GM12878 (cell line): ENCODE measurements at regions not wholly inside any gene's neighbourhood (a gene's known extent, or its start where the extent isn't known, plus 50 kb on each side); places are given as distances from the start of the nearest gene placed in this dataset.

Source experiments
- ATAC-seq: fragments of 200-7000 bp; cut with Tn5 transposase; 3 replicates; pipeline ENCODE4 v1.9.1; 2020; ENCODE audit warnings: mild to moderate bottlenecking, moderate library complexity
- BruUV-seq: library from RNA; stranded (reverse); fragments of 400-500 nt; replicated peaks from 2 replicates; lab custom pipeline; 2021; lab: Mats Ljungman, UMichigan
- CTCF ChIA-PET: fragments of 300-600 bp; sonication (Branson Sonifier 250); formaldehyde crosslinking; extraction: SDS; loops from one replicate; lab custom pipeline; 2021; ENCODE audit warnings: inconsistent platforms; lab: Yijun Ruan, JAX
- POLR2A ChIA-PET: fragments of 350-600 bp; formaldehyde crosslinking; extraction: SDS; loops from one replicate; lab custom pipeline; 2021; ENCODE audit warnings: inconsistent platforms; lab: Charles Lee
- RAD21 ChIA-PET: fragments of 300-600 bp; sonication (Branson Sonifier 250); formaldehyde crosslinking; loops from one replicate; lab custom pipeline; 2023; ENCODE audit warnings: antibody characterized with exemption; ENCODE audit not compliant: unreplicated experiment; lab: Charles Lee
- SMC1A ChIA-PET: fragments of 300-600 bp; sonication (Branson Sonifier 250); formaldehyde crosslinking; loops from one replicate; lab custom pipeline; 2023; ENCODE audit not compliant: unreplicated experiment, uncharacterized antibody; lab: Charles Lee
- DNase-seq: peaks from one replicate; pipeline ENCODE4 v3.0.0-alpha.2; 2011; ENCODE audit warnings: low read depth, low spot score
- FAIRE-seq: peaks from 3 replicates; lab custom pipeline; 2011; peaks lifted over from hg19 to GRCh38; lab: Jason Lieb, UNC
- H2AFZ ChIP-seq: 2 replicates; pipeline ENCODE4 v1.6.0; 2011; ENCODE audit warnings: low read depth, low read length, control low read depth; ENCODE audit not compliant: control insufficient read depth
- H3K27ac ChIP-seq: 2 replicates; pipeline ENCODE4 v1.5.1; 2011; ENCODE audit warnings: control low read depth; ENCODE audit not compliant: control insufficient read depth, insufficient read depth
- H3K27me3 ChIP-seq, 2 experiments: replicated peaks in 1 of 2; 2 replicates each; pipeline versions ENCODE4 v1.6.0 to v1.6.1; 2011; ENCODE audit warnings: low read length in 1 of 2; ENCODE audit not compliant: control insufficient read depth in 2 of 2, insufficient read depth in 2 of 2
- H3K36me3 ChIP-seq, 2 experiments: 2 replicates each; pipeline ENCODE4 v1.5.1; 2011; ENCODE audit warnings: low read length in 1 of 2; ENCODE audit not compliant: control insufficient read depth in 2 of 2, insufficient read depth in 2 of 2
- H3K4me1 ChIP-seq: 2 replicates; pipeline ENCODE4 v1.6.1; 2011; ENCODE audit warnings: mild to moderate bottlenecking, low read length, moderate library complexity, mixed read lengths; ENCODE audit not compliant: control insufficient read depth, insufficient read depth
- H3K4me2 ChIP-seq: 2 replicates; pipeline ENCODE4 v1.6.0; 2011; ENCODE audit warnings: control low read depth; ENCODE audit not compliant: control insufficient read depth, insufficient read depth
- H3K4me3 ChIP-seq: fragments of 200-600 bp; sonication (generic); 2 replicates; pipeline ENCODE4 v1.5.1; 2016
- H3K79me2 ChIP-seq: 2 replicates; pipeline ENCODE4 v1.6.0; 2011; ENCODE audit warnings: low read length; ENCODE audit not compliant: control insufficient read depth, insufficient read depth
- H3K9ac ChIP-seq: 2 replicates; pipeline ENCODE4 v1.8.0; 2011; ENCODE audit warnings: low read length, control low read depth, mixed read lengths; ENCODE audit not compliant: control insufficient read depth, insufficient read depth
- H3K9me3 ChIP-seq: replicated peaks from 3 replicates; pipeline ENCODE4 v1.5.1; 2011; ENCODE audit warnings: mild to moderate bottlenecking, low read length; ENCODE audit not compliant: control insufficient read depth, insufficient read depth
- H4K20me1 ChIP-seq: 2 replicates; pipeline ENCODE4 v1.6.0; 2011; ENCODE audit not compliant: control insufficient read depth, insufficient read depth
- BCL3 ChIP-seq: IDR thresholded peaks from 2 replicates; pipeline ENCODE4 v1.6.1; 2011; ENCODE audit warnings: borderline replicate concordance, low read depth, mild to moderate bottlenecking, moderate library complexity, low read length; ENCODE audit not compliant: insufficient read depth, poor library complexity, severe bottlenecking
- BMI1 ChIP-seq: fragments of 450-650 bp; IDR thresholded peaks from 2 replicates; pipeline ENCODE4 v1.6.1; 2016; ENCODE audit warnings: mild to moderate bottlenecking, moderate library complexity, borderline replicate concordance
- BRCA1 ChIP-seq: IDR thresholded peaks from 2 replicates; pipeline ENCODE4 v1.6.1; 2011; ENCODE audit warnings: low read depth, low read length, improper control_type of control experiment
- CHD4 ChIP-seq: fragments of 200-600 bp; sonication (generic); IDR thresholded peaks from 2 replicates; pipeline ENCODE4 v1.6.1; 2016; ENCODE audit warnings: mild to moderate bottlenecking
- CREM ChIP-seq: IDR thresholded peaks from 2 replicates; pipeline ENCODE4 v1.6.1; 2014; ENCODE audit warnings: antibody characterized with exemption, low read depth
- EED ChIP-seq: sonication (generic); IDR thresholded peaks from 2 replicates; pipeline ENCODE4 v1.6.1; 2016; ENCODE audit warnings: antibody characterized with exemption, low read depth
- IKZF1 ChIP-seq: fragments of 450-650 bp; conservative IDR thresholded peaks from 2 replicates; pipeline ENCODE4 v1.6.1; 2017; ENCODE audit warnings: antibody characterized with exemption, mild to moderate bottlenecking
- MLLT1 ChIP-seq: fragments of 450-650 bp; IDR thresholded peaks from 2 replicates; pipeline ENCODE4 v1.6.1; 2016; ENCODE audit warnings: mild to moderate bottlenecking
- MTA3 ChIP-seq: IDR thresholded peaks from 2 replicates; pipeline ENCODE4 v1.6.1; 2012; ENCODE audit warnings: low read length, inconsistent platforms, borderline replicate concordance
- RB1 ChIP-seq: fragments of 450-650 bp; formaldehyde crosslinking; IDR thresholded peaks from 2 replicates; pipeline ENCODE4 v1.6.1; 2017; ENCODE audit warnings: mild to moderate bottlenecking, borderline replicate concordance
- RBBP5 ChIP-seq: fragments of 200-600 bp; sonication (generic); conservative IDR thresholded peaks from 2 replicates; pipeline ENCODE4 v1.6.1; 2016
- SIN3A ChIP-seq: IDR thresholded peaks from 2 replicates; pipeline ENCODE4 v1.6.1; 2012; ENCODE audit warnings: low read depth, low read length, improper control_type of control experiment
- SUZ12 ChIP-seq: fragments of 200-600 bp; sonication (generic); IDR thresholded peaks from one replicate; pipeline ENCODE4 v1.6.1; 2018; ENCODE audit warnings: antibody characterized with exemption, mild to moderate bottlenecking; ENCODE audit not compliant: unreplicated experiment
- TARDBP ChIP-seq: IDR thresholded peaks from 2 replicates; pipeline ENCODE4 v1.6.1; 2016; ENCODE audit warnings: borderline replicate concordance
- USF2 ChIP-seq: IDR thresholded peaks from 2 replicates; pipeline ENCODE4 v1.6.1; 2011; ENCODE audit warnings: low read depth, low read length, improper control_type of control experiment, borderline replicate concordance
- YY1 ChIP-seq: IDR thresholded peaks from 2 replicates; pipeline ENCODE4 v1.6.1; 2011; ENCODE audit warnings: low read depth, mild to moderate bottlenecking, low read length
- ZBTB33 ChIP-seq: fragments of 450-650 bp; IDR thresholded peaks from 2 replicates; pipeline ENCODE4 v1.6.1; 2017; ENCODE audit warnings: mild to moderate bottlenecking
- WGBS: methylation state at CpG from one replicate; pipeline ENCODE4 v1.1.6; 2016; ENCODE audit warnings: low lambda C conversion rate; ENCODE audit not compliant: insufficient replicate concordance, insufficient coverage; ENCODE audit errors: missing lambda C conversion rate; 5-methylcytosine and 5-hydroxymethylcytosine counted together
- in situ Hi-C: fragments of 300-500 bp; cut with MboI; formaldehyde crosslinking; loops from 9 replicates; pipeline ENCODE4 v1.14.3; 2018; ENCODE audit warnings: mixed read lengths
- intact Hi-C: fragments of 100-400 bp; cut with micrococcal nuclease; formaldehyde crosslinking; loops from one replicate; pipeline ENCODE4 v1.14.2; 2022; ENCODE audit not compliant: unreplicated experiment

GRCh38 chr7:34425631-34426384 is 232.2 kb upstream of the NPSR1 start:
- Histone ChIP-seq H3K9ac (no peak overlapping the region), H3K79me2 (no peaks in the 10 kb centered on the region), H3K9me3 (no peaks in the 10 kb centered on the region), H3K27me3 (no peaks in the 10 kb centered on the region), H3K4me1 (no peaks in the 10 kb centered on the region), H3K27ac (no peak overlapping the region), H3K4me3 (no peak overlapping the region), H3K36me3 (no peaks in the 10 kb centered on the region), H2AFZ (no peak overlapping the region), H3K4me2 (no peak overlapping the region), H4K20me1 (no peaks in the 10 kb centered on the region)
- intact Hi-C loops (no loop called here), in situ Hi-C loops (no loop called here)
- SMC1A ChIA-PET = no interaction called here
- WGBS = 3% methylated on average over 2 of the region's 2 CpGs
- no peak for FAIRE-seq
- RAD21 ChIA-PET = interaction anchor here (1.2 to 1.5 kb wide), 2 partner anchors 105 kb away, joined by 3 to 6 read pairs; no protein-coding TSS in a partner anchor
- no TSS peak for BruUV-seq
- POLR2A ChIA-PET = no interaction called here
- no peak for DNase-seq
- CTCF ChIA-PET = interaction anchor here (1.1 to 1.5 kb wide), 2 partner anchors 27 to 105 kb away, joined by 3 read pairs; no protein-coding TSS in a partner anchor
- TF ChIP-seq ZBTB33 (no peak), BRCA1 (no peak), BMI1 (no peak), BCL3 (no peak), TARDBP (no peak), USF2 (no peak), CHD4 (no peak), MTA3 (no peak), SUZ12 (no peak), IKZF1 (no peak), YY1 (no peak), SIN3A (no peak), MLLT1 (no peak), RBBP5 (no peak), EED (no peak), RB1 (no peak), CREM (no peak)
- no peak for ATAC-seq
